K562 (cell line): ENCODE measurements at regions not wholly inside any gene's neighbourhood (a gene's known extent, or its start where the extent isn't known, plus 50 kb on each side); places are given as distances from the start of the nearest gene placed in this dataset.

Source experiments
- ATAC-seq: fragments of 200-7000 bp; cut with Tn5 transposase; 3 replicates; pipeline ENCODE4 v1.9.1; 2020; ENCODE audit warnings: moderate library complexity
- BruUV-seq: library from RNA; stranded (reverse); fragments of 400-500 nt; replicated peaks from 2 replicates; lab custom pipeline; 2021; lab: Mats Ljungman, UMichigan
- CTCF ChIA-PET: fragments of 300-600 bp; formaldehyde crosslinking; extraction: SDS; loops from one replicate; lab custom pipeline; 2021; ENCODE audit warnings: low intra/inter-chr PET ratio; lab: Yijun Ruan, JAX
- POLR2A ChIA-PET: fragments of 300-600, 350-650 bp; sonication (Branson Sonifier 250); formaldehyde crosslinking; extraction: SDS; loops from one replicate; lab custom pipeline; 2021; ENCODE audit warnings: antibody characterized with exemption, inconsistent platforms; lab: Yijun Ruan, JAX
- DNase-seq, 4 experiments: peaks; one replicate each; pipeline versions ENCODE4 v3.0.0 to v3.0.0-alpha.2; 2011 to 2018; ENCODE audit warnings: low spot score in 3 of 4, mixed read lengths in 3 of 4; ENCODE audit errors: extremely low read depth in 1 of 4
- FAIRE-seq: peaks from 2 replicates; lab custom pipeline; 2011; peaks lifted over from hg19 to GRCh38; lab: Jason Lieb, UNC
- H2AFZ ChIP-seq: 2 replicates; pipeline ENCODE4 v1.6.0; 2011; ENCODE audit warnings: low read depth, low read length, control low read depth, inconsistent platforms
- H3K27ac ChIP-seq: fragments of 200-600 bp; 3 replicates; pipeline ENCODE4 v1.8.0; 2011; ENCODE audit warnings: low read depth, mild to moderate bottlenecking, control low read depth, inconsistent platforms, low read length, moderate library complexity, mixed read lengths; ENCODE audit errors: extremely low read depth
- H3K27me3 ChIP-seq, 2 experiments: fragments of 300-600 bp in 1 of 2; 2 replicates in 1 of 2; 3 replicates in 1 of 2; pipeline versions ENCODE4 v1.6.0 to v1.8.0; 2011; ENCODE audit warnings: inconsistent platforms in 2 of 2, low read length in 2 of 2, mild to moderate bottlenecking in 1 of 2, mixed read lengths in 1 of 2, moderate library complexity in 1 of 2; ENCODE audit not compliant: control insufficient read depth in 2 of 2, insufficient read depth in 2 of 2
- H3K36me3 ChIP-seq: fragments of 300-600 bp; 3 replicates; pipeline ENCODE4 v1.8.0; 2011; ENCODE audit warnings: mild to moderate bottlenecking, low read length, inconsistent platforms; ENCODE audit not compliant: control insufficient read depth, insufficient read depth
- H3K4me1 ChIP-seq, 2 experiments: fragments of 200-600 bp in 1 of 2; replicated peaks in 1 of 2; 2 replicates in 1 of 2; 3 replicates in 1 of 2; pipeline versions ENCODE4 v1.5.1 to v1.8.0; 2011; ENCODE audit warnings: inconsistent platforms in 2 of 2, low read length in 2 of 2, mild to moderate bottlenecking in 1 of 2, mixed read lengths in 1 of 2, moderate library complexity in 1 of 2; ENCODE audit not compliant: control insufficient read depth in 2 of 2, insufficient read depth in 2 of 2
- H3K4me2 ChIP-seq: 2 replicates; pipeline ENCODE4 v1.6.1; 2011; ENCODE audit warnings: low read length, control low read depth, inconsistent platforms, mixed read lengths; ENCODE audit not compliant: insufficient read depth
- H3K4me3 ChIP-seq: fragments of 200-600 bp; sonication (generic), shearing (Covaris generic); 2 replicates; pipeline ENCODE4 v1.5.1; 2016; ENCODE audit warnings: control low read depth, inconsistent platforms
- H3K79me2 ChIP-seq: fragments of 200-600 bp; 3 replicates; pipeline ENCODE4 v1.8.0; 2011; ENCODE audit warnings: low read length, inconsistent platforms; ENCODE audit not compliant: control insufficient read depth, insufficient read depth
- H3K9ac ChIP-seq, 2 experiments: 2 replicates each; pipeline versions ENCODE4 v1.6.0 to v1.6.1; 2011; ENCODE audit warnings: low read depth in 2 of 2, low read length in 2 of 2, control low read depth in 1 of 2, inconsistent platforms in 1 of 2, mild to moderate bottlenecking in 1 of 2, mixed read lengths in 1 of 2; ENCODE audit not compliant: insufficient read depth in 1 of 2
- H3K9me1 ChIP-seq: one replicate; pipeline ENCODE4 v1.6.0; 2011; ENCODE audit warnings: inconsistent platforms, mild to moderate bottlenecking, low read length, moderate library complexity; ENCODE audit not compliant: control insufficient read depth, insufficient read depth
- H3K9me3 ChIP-seq: replicated peaks from 2 replicates; pipeline ENCODE4 v1.5.1; 2011; ENCODE audit warnings: low read depth, low read length, inconsistent platforms; ENCODE audit not compliant: control insufficient read depth, insufficient read depth
- H4K20me1 ChIP-seq: replicated peaks from 2 replicates; pipeline ENCODE4 v1.6.1; 2011; ENCODE audit warnings: low read length, inconsistent platforms, mixed read lengths; ENCODE audit not compliant: control insufficient read depth, insufficient read depth
- CBX8 ChIP-seq: fragments of 200-600 bp; sonication (generic); IDR thresholded peaks from 2 replicates; pipeline ENCODE4 v1.6.1; 2012; ENCODE audit warnings: borderline replicate concordance, mixed run types, low read depth, mild to moderate bottlenecking, moderate library complexity, mixed read lengths, low read length, control low read depth, inconsistent platforms; ENCODE audit not compliant: poor library complexity, severe bottlenecking; ENCODE audit errors: extremely low read depth
- ELK3 ChIP-seq: fragments of 450-650 bp; formaldehyde crosslinking; IDR thresholded peaks from 2 replicates; pipeline ENCODE4 v1.4.0; 2020; ENCODE audit warnings: mild to moderate bottlenecking
- MAX ChIP-seq: sonication (generic); formaldehyde crosslinking; IDR thresholded peaks from 2 replicates; pipeline ENCODE4 v1.9.0; 2022; ENCODE audit warnings: mild to moderate bottlenecking, missing genetic modification reagents
- MCM2 ChIP-seq: fragments of 450-650 bp; IDR thresholded peaks from 2 replicates; pipeline ENCODE4 v1.6.1; 2017; ENCODE audit warnings: low read depth, mild to moderate bottlenecking
- MCM7 ChIP-seq, 2 experiments: fragments of 450-650 bp; IDR thresholded peaks; 2 replicates each; pipeline ENCODE4 v1.6.1; 2016 to 2018
- PHB ChIP-seq: fragments of 250-450 bp; sonication (Bioruptor Pico); IDR thresholded peaks from 2 replicates; pipeline ENCODE4 v1.5.0; 2021
- PML ChIP-seq: IDR thresholded peaks from 2 replicates; pipeline ENCODE4 v1.6.1; 2012; ENCODE audit warnings: low read length, inconsistent platforms
- RFX5 ChIP-seq: IDR thresholded peaks from 2 replicates; pipeline ENCODE4 v1.6.1; 2011; ENCODE audit warnings: low read depth, mild to moderate bottlenecking, improper control_type of control experiment, low read length
- SLC30A9 ChIP-seq: fragments of 250-450 bp; sonication (Bioruptor Pico); IDR thresholded peaks from 2 replicates; pipeline ENCODE4 v1.8.0; 2022; ENCODE audit warnings: mild to moderate bottlenecking, moderate library complexity
- SMARCC2 ChIP-seq: fragments of 450-650 bp; IDR thresholded peaks from 2 replicates; pipeline ENCODE4 v1.6.1; 2017; ENCODE audit warnings: antibody characterized with exemption, moderate library complexity, mild to moderate bottlenecking, low read depth
- SNRNP70 ChIP-seq: fragments of 200-400 bp; formaldehyde crosslinking; optimal IDR thresholded peaks from 2 replicates; pipeline ENCODE3; 2017; ENCODE audit warnings: low read depth, low read length
- TAF15 ChIP-seq: fragments of 200-400 bp; formaldehyde crosslinking; IDR thresholded peaks from 2 replicates; pipeline ENCODE4 v1.6.1; 2017; ENCODE audit warnings: mild to moderate bottlenecking, low read depth, low read length, moderate library complexity
- YY1 ChIP-seq, 3 experiments: IDR thresholded peaks; 2 replicates each; pipeline ENCODE4 v1.6.1; 2011; ENCODE audit warnings: low read length in 2 of 3, mild to moderate bottlenecking in 2 of 3, moderate library complexity in 2 of 3, borderline replicate concordance in 1 of 3, control low read depth in 1 of 3, low read depth in 1 of 3; ENCODE audit not compliant: insufficient read depth in 3 of 3, insufficient replicate concordance in 2 of 3, control insufficient read depth in 1 of 3, insufficient read length in 1 of 3; ENCODE audit errors: extremely low read depth in 1 of 3
- ZNF561 ChIP-seq: fragments of 450-650 bp; formaldehyde crosslinking; conservative IDR thresholded peaks from 2 replicates; pipeline ENCODE4 v1.4.0; 2020; ENCODE audit warnings: mild to moderate bottlenecking, moderate library complexity
- WGBS: fragments of 100-300 bp; shearing (Covaris generic); methylation state at CpG from one replicate; pipeline ENCODE4 v1.1.6; 2016; ENCODE audit warnings: low coverage, mixed read lengths; ENCODE audit not compliant: insufficient coverage; ENCODE audit errors: missing lambda C conversion rate; 5-methylcytosine and 5-hydroxymethylcytosine counted together
- in situ Hi-C: fragments of 300-500 bp; cut with MboI; formaldehyde crosslinking; loops from 4 replicates; pipeline ENCODE4 v1.15.0; 2018; ENCODE audit warnings: inconsistent platforms, mixed read lengths
- intact Hi-C: fragments of 100-400 bp; cut with micrococcal nuclease; formaldehyde crosslinking; loops from 2 replicates; pipeline ENCODE4 v1.14.2; 2022
- TF ChIP-seq, protein P1 (sequence below): sonication (generic); formaldehyde crosslinking; IDR thresholded peaks from 2 replicates; pipeline ENCODE4 v1.8.1; 2023; ENCODE audit warnings: mild to moderate bottlenecking, missing genetic modification reagents
- TF ChIP-seq, protein P2 (sequence below): fragments of 450-650 bp; formaldehyde crosslinking; IDR thresholded peaks from 2 replicates; pipeline ENCODE4 v1.4.0; 2022; ENCODE audit warnings: mild to moderate bottlenecking, moderate library complexity

DNA sequence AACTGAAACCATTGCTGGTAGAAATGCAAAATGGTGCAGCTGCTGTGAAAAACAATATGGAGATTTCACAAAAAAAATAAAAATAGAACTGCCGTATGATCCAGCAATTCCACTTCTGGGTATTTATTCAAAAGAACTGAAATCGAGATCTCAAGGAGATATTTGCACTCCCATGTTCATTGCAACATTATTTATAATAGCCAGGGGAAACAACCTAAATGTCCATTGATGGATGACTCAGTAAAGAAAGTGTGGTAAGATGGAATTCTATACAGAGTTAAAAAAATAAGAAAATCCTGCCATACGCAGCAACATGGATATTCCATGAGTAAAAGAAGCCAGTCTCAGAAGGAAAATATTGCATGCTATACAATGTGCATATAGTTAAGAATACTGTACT, 290.6 kb upstream of the GHITM start:
- no peak for ATAC-seq
- H3K4me2 ChIP-seq, result no peak overlapping the region
- H4K20me1 ChIP-seq, result no peaks in the 10 kb centered on the region
- H3K9ac ChIP-seq, result no peak overlapping the region
- no peaks in the 10 kb centered on the region for H3K27me3 ChIP-seq
- CTCF ChIA-PET, result no interaction called here
- no peaks in the 10 kb centered on the region for H3K9me1 ChIP-seq
- TF ChIP-seq MCM2 (no peak), YY1 (IDR thresholded peaks at IDR 0.05; ENCODE audit: borderline replicate concordance in 1 of 3, control insufficient read depth in 1 of 3, extremely low read depth in 1 of 3, insufficient read depth in 3 of 3, insufficient read length in 1 of 3, insufficient replicate concordance in 2 of 3, low read depth in 1 of 3, low read length in 2 of 3) (no peak), SLC30A9 (no peak), PML (no peak), MAX (CRISPR knock-in tag) (no peak), RFX5 (no peak), CBX8 (no peak), SMARCC2 (no peak), ELK3 (no peak), SNRNP70 (no peak), MCM7 (IDR thresholded peaks at IDR 0.05) (no peak), ZNF561 (no peak), PHB (CRISPR knock-in tag) (no peak), TAF15 (no peak)
- TF ChIP-seq, protein P1, sequence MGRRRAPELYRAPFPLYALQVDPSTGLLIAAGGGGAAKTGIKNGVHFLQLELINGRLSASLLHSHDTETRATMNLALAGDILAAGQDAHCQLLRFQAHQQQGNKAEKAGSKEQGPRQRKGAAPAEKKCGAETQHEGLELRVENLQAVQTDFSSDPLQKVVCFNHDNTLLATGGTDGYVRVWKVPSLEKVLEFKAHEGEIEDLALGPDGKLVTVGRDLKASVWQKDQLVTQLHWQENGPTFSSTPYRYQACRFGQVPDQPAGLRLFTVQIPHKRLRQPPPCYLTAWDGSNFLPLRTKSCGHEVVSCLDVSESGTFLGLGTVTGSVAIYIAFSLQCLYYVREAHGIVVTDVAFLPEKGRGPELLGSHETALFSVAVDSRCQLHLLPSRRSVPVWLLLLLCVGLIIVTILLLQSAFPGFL, result no peak
- TF ChIP-seq, protein P2, sequence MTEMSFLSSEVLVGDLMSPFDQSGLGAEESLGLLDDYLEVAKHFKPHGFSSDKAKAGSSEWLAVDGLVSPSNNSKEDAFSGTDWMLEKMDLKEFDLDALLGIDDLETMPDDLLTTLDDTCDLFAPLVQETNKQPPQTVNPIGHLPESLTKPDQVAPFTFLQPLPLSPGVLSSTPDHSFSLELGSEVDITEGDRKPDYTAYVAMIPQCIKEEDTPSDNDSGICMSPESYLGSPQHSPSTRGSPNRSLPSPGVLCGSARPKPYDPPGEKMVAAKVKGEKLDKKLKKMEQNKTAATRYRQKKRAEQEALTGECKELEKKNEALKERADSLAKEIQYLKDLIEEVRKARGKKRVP (CRISPR knock-in tag), result no peak
- TF ChIP-seq, all 486 proteins: peak for 0
- no peak overlapping the region for H2AFZ ChIP-seq
- H3K9me3 ChIP-seq, result no peaks in the 10 kb centered on the region
- no peaks in the 10 kb centered on the region for H3K79me2 ChIP-seq
- 1% methylated on average over 3 of the region's 3 CpGs for WGBS
- no peak overlapping the region for H3K27ac ChIP-seq
- intact Hi-C loops, result no loop called here
- DNase-seq, result no peak
- no peak overlapping the region for H3K4me3 ChIP-seq
- FAIRE-seq, result no peak
- in situ Hi-C loops, result no loop called here
- POLR2A ChIA-PET, result no interaction called here
- H3K36me3 ChIP-seq, result no peaks in the 10 kb centered on the region
- BruUV-seq, result no TSS peak
- H3K4me1 ChIP-seq, result no peaks in the 10 kb centered on the region
